RKO (cell line): ENCODE measurements at regions not wholly inside any gene's neighbourhood (a gene's known extent, or its start where the extent isn't known, plus 50 kb on each side); places are given as distances from the start of the nearest gene placed in this dataset.
A peak's percentile ranks its signal among the peaks of the same experiment; 100 is the strongest.
"Not testable (repeated sequence)": the region's sequence is repeated elsewhere in the genome, so short reads cannot be mapped to it uniquely, and the experiment has no call there.

Experiments used
- DNase-seq: peaks from one replicate; pipeline ENCODE4 v3.0.0-alpha.2; 2016; ENCODE audit warnings: low spot score

DNA sequence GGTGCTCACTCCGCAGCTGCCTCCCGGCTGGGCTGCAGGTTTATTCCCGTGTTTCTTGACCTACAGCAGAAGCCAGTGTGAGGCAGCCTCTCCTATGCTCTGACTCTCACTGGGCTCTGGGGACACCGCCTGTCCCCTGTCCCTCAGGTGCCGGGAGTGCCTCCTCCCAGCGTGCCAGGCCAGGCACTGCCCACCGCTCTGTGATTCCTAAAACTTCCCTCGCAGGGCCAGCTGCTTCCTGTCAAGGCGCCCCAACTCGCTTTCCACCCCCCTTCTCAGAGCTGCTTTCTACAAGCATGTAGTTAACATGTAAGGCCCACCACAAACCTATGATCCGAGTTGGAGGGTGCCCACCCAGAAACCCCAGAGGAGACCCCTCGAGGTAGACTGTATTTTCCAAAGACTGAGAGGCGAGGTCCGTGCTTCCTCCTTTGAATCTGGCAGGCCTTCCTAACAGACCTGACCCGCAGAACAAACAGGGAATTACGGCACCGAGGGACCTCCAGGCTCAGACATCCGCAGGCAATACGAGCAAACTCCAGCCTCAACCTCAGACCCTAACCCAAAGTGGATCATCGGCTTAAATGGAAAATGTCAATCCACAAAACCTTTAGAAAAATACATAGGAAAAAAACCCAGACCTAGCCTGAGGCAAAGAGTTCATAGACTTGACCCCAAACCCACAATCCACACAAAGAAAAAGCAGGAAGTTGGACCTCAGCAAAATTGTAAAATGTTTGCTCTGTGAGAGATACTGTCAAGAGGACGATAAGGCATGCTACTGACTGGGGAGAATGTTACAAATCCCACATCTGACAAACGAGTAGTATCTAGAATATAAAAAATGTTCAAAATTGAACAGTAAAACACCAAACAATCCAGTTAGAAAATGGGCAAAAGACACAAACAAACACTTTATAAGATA lies 121.3 kb upstream of the IQSEC1 start:
- no peak for DNase-seq

DNA sequence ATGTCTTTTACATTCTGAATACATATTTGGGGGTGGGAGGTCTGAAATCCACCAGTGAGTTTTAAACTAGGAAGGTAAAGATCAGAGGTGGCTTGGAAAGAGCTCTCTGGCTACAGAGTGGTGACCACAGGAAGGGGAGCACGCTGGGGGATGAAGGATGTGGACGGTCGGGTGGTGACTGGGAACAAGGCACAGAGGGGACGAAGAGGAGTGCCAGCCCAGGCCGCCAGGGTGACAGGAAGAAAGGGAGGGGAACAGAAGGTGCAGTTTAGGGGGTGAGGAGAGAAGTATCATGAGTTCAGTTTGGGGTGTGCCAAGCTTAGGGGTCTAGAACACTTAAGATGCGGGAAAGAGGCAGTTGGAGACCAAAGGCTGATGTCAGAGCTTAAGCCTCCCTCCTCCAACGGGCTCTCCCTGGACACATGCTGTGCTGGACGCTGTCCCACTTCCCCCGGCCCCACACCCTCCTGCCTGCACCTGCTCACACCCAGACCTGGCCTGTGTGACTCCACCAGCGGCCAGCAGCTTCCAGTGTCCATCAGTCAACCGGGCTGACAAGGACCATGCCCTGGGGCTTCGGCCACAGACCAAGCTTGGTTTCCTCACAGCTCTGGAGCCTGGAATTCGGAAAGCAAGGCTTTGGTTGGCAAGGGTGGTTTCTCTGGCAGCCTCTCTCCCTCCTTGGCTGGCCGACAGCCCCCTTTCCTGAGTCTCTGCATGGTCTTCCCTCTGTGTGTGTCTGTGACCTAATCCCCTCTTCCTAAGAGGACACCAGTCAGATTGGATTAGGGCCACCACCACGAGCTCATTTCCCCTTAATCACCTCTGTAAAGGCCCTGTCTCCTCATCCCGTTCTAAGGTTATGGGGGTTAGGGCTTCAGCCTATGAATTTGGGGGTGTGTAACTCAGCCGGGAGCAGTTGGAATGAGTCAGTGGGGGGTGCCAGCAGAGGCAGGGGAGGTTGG lies 120.4 kb upstream of the IQSEC1 start:
- no peak for DNase-seq

DNA sequence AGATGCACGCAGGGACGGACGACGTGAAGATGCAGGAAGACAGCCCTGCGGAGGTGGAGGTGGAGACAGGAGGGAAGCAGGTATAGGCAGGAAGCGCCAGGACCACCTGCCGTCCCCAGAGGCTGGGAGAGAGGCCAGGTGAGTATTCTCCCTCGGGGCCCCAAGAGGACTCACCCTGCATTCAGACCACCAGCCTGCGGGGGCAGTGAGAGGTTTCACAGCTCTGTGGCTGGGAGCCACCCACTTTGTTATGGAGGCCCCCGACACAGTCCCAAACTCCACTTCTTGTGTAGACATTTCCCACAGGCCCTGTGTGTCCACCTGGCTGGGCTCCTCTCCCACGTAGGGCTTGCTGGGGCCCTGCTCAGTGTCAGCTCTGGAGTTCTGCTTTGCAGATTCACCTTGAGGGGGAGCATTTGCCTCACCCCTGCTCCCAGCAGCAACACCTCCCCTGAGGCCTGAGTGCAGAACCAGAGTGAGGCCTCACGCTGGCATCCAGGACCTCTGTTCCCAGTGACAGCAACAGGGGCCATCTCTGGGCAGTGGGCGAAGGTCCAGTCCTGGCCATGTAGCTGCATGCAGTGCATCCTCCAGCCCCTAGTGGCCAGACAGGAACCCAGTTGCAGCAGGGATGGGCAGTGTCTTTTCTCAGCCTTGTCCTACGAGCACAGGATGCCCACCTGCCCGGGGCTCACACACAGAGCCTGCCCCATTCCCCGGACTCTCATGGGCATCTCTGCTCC lies 119.4 kb upstream of the IQSEC1 start:
- DNase-seq, result peak; percentile 17

DNA sequence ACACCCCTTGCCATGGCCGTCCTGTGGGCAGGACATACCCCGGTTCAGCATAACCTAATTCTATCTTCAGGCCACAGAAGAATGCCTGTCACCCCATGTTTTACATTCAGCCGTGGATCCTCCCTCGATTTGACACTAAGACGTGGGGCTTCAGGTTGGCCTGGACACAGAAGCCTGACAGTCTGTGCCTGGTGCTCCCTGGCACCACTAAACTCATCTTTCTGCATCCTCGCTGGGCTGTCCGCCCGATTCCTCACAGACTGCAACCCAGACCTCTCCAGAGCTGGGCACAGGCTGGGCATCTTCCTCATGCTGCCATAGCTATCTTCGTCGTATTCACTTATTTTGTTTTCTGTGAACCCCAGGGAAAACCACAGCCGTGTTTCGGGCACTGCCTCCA lies 117.8 kb upstream of the IQSEC1 start:
- DNase-seq, result no peak

DNA sequence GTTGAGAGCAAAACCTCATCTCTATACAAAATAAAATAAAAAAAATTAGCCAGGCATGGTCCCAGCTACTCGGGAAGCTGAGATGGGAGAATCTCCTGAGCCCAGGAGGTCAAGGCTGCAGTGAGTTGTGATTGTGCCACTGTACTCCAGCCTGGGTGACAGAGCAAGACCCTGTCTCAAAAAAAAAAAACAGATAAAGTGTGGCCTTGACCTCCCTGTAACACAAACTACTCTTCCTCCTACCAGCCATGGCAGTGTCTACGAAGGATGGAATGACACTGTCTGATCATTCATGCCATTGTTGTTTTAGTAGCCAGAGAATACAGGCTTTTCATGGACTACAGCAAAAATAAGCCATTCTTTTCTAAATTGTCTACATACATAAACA lies 117.1 kb upstream of the IQSEC1 start:
- no peak for DNase-seq

DNA sequence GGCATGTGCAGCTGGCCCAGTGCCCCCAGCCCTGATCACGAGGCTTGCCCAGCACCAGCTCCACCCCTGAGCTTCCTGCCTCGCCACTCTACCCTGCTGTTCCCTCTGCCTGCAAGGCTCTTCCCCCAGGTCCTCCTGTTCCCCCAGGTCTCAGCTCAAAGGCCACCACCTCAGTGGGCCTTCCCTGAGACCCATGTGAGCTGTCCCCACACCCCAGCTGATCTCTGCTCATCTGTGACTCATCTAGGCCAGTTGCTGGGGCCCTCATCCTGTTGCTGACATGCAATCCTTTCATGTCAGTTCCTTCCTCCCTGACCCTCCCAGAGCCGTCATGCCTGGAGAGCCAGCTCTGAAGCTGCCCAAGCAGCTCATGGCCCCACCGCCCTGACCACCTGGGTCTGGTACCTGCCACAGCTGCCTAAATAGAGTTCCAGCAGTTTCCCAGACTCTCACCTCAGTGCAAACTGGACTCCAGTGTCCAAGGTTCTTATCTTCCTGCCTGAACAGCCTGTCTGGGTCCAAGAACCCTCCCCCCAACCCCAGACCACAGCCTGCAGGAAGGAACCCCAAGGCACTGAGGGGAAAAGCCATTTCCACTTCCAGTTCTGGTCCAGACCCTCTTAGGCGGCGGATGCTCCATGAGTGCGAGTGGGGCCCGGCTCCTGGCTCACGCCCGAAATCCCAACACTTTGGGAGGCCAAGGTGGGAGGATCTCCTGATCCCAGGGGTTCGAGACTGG lies 116.6 kb upstream of the IQSEC1 start:
- peak; percentile 31 for DNase-seq

DNA sequence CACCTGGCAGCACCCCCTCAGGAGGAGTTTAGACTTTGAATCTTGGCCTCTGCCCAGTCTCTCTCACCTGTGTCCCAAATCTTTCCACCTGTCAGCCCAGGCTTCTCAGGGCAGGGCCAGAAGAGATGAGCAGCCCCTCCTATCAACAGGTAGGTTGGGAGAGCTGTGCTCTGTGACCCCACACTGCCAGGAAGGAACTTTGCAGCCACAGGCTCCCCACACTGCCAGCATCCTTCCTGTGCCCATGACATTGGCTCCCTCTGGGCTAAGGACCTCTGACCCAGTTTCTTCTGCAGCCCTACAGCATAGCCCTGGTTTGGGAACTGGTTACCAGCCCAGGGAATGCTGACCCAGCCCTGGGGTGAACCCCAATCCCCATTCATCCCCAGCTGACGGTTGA lies 115.7 kb upstream of the IQSEC1 start:
- no peak for DNase-seq

DNA sequence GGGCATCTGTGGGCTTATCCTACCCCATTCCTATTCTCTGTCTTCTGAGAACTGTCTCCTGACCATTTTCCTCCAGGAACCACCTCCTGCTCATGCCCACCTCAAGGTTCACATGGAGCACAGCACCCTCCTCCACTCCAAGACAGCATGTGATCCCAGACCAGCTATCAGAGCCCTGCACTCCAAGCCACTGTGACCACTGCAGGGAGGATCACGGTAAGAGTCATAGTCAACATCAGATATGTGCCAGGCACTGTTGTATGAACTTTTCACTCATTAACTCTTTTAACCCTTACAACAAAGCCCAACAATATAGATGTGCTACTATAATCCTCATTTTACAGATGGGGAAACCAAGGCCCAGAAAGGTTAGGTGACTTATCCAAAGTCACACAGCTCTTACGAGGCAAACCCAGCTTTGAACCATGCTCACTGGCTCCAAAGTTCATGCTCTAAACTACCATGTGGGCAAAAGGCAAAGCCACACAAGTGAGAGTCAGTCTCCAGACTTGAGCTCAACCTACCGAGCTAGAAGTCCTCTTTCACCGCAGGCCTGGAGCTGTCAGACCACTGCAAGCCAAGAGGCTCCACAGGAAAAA lies 115.1 kb upstream of the IQSEC1 start:
- DNase-seq, result no peak

DNA sequence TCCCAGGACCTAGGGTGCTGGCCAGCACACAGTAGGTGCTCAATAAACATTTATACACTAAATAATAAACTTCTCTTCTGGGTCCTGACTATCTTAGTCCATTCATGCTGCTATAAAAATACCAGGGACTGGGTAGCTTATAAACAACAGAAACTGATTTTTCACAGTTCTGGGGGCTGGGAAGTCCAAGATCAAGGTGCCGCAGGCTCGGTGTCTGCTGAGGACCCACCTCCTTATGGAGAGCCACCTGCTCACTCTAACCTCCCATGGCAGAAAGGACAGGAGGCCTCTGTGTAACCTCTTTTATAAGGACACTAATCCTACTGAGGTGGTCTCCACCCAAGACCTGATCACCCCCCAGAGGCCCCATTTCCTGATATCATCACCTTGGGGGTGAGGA lies 114.4 kb upstream of the IQSEC1 start:
- no peak for DNase-seq

DNA sequence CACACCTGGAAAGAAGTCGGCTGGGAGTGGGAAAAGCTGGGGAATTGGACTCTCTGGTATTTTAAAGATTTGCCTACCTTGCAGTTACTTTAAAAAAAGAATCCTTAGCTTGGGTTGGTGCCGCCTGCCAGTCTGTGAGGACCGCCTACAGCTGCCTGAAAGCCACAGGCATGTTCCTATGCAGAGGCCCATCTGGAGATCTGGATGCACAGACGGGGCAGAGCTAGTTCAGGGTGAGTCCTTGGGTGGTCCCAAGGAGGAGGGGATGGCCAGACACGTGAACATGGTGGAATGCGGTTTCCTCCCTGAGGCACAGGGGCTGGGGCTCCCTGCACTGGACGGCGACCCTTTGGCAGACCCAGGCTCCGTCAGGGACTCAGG lies 113.2 kb upstream of the IQSEC1 start:
- no peak for DNase-seq

DNA sequence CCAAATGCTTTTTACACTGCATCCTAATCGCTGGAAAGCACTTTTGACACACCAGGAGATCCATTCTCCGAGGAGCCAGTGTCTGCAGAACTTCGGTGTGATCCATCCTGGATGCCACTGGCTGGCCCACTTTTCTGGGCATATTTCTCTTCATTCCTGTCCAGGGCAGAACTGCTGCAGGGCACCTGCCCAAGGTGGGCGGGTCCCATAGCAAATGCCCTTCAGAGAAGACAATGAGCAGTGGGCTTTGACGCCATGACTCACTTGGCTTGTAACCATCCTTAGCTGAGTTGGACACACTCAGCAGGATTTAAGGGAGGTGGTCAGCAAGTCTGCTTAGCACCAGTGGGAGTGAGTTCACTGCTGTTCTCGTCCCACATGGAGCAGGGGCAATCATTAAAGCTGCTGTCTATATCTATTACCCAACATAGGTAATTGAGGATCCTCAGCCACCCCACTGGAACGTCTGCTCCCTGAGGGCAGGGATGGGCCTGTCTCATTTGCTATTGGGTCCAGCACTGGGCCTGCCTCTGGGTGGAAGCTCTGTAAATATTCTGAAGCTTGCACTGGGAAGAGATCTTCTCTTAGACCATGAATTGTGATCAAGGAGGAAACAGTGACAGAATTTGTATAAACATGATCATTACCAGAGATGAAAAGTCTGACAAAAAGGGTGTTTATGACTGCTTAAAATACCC lies 112.7 kb upstream of the IQSEC1 start:
- no peak for DNase-seq

DNA sequence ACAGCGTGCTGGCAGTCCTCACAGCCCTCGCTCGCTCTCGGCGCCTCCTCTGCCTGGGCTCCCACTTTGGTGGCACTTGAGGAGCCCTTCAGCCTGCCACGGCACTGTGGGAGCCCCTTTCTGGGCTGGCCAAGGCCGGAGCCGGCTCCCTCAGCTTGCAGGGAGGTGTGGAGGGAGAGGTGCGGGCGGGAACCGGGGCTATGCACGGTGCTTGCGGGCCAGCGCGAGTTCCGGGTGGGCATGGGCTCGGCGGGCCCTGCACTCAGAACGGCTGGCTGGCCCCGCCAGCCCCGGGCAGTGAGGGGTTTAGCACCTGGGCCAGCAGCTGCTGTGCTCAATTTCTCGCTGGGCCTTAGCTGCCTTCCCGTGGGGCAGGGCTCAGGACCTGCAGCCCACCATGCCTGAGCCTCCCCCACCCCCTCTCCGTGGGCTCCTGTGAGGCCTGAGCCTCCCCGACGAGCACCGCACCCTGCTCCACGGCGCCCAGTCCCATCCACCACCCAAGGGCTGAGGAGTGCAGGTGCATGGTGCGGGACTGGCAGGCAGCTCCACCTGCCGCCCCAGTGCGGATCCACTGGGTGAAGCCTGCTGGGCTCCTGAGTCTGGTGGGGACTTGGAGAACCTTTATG lies 106.5 kb upstream of the IQSEC1 start:
- not testable (repeated sequence) for DNase-seq

DNA sequence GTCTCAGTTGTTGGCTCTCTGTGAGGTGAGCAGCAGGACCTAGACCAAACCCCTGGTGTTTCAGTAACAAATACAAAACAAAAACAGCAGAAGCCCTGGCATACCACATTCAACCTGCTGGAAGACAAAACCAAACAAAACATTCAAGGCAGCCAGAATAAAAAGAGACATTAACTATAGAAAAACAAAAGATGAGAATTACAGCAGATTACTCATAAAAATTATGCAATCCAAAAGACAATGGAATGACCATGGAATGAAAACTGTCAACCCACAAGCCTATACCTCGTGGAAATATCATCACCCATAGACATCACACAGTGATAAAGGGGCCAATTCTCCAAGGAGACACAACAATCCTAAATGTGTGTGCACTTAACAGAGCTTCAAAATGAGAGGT lies 106.0 kb upstream of the IQSEC1 start:
- no peak for DNase-seq

DNA sequence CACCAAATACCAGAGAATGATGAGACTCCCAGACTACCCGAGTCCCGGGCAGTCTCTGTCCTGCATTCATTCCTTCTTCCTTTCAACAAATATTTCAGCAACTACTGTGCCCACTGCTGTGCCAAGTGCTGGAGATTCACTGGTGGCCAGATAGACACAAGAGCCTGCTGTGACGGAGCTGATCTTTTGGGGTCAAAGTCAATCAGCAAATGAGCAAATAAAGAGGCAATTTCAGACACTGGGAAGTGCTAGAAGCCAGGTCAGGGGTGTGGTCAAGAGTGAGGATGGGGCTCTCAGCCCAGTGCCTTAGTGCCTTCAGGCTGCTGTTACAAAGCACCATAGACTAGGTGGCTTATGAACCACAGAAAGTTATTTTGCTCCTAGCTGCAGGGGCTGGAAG lies 104.9 kb upstream of the IQSEC1 start:
- DNase-seq, result no peak

DNA sequence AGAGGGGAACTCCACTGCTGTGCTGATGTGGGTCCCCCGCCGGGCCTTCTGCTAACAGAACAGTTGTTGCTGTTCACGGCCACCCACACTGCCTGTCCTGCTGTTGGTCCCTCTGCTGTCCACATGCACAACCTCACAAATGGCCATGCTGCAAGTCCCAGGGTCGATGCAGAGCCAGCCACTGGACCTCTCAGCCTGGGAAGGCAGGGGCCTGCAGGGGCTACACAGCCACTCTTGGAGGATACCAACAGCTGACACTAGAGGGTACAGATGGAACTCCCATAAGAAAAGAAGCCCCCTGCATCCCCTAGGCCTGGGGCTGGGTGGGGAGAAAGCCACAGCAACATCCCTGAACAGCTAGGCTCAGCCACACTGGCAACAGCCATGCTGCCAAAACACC lies 104.4 kb upstream of the IQSEC1 start:
- DNase-seq, result no peak

DNA sequence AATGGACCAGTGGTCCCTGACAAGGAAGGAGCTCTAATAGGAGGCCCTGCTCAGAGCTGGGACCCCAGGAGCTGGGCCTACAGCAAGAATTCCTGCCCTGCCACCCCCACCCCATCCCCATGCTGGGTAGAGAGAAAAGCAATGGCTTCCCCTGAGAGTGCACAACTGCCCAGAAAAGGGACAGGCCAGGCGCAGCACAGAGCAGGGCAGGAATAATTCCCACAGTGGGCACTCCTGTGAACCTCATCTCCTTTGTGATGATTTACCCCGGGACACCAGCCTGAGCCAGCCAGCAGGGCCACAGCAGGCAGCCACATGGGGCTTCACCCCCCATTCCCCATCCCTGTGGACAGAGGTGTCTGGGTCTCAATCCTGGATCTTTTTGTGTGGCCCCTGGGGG lies 104.0 kb upstream of the IQSEC1 start:
- DNase-seq, result no peak

DNA sequence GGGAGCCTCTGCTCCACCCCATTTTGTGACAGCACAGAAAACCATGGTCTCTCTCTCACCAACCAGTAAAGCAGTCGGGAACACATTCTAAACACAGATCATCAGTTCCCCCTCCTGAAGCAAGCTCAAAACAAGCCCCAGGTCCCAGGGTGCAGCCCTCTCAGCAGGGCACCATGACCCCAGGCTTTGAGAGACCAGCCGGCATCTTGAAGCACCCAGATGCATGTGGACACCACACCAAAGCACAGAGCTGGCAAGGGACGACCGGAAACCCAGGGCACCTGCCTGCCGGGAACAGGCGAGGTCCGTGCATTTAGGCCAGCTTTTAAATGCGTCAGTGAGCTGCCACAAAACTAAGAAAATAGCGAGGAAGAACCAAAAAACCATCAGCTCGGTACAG lies 103.2 kb upstream of the IQSEC1 start:
- DNase-seq, result no peak

DNA sequence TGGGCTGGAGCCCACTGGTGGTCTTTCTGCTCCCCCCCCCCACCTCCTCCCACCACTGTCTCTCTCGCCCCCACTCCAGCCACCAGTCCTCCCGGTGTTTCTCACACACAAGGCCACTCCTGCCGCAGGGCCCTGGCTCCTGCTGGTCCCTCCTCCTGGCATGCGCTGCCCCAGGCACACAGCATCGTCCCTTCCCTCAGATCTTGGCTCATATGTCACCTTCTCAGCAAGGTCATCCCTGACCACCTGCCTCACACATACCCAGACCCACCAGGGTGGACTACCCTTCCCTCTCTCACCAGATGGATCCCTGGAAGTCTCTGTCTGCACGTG lies 101.5 kb upstream of the IQSEC1 start:
- DNase-seq, result no peak

DNA sequence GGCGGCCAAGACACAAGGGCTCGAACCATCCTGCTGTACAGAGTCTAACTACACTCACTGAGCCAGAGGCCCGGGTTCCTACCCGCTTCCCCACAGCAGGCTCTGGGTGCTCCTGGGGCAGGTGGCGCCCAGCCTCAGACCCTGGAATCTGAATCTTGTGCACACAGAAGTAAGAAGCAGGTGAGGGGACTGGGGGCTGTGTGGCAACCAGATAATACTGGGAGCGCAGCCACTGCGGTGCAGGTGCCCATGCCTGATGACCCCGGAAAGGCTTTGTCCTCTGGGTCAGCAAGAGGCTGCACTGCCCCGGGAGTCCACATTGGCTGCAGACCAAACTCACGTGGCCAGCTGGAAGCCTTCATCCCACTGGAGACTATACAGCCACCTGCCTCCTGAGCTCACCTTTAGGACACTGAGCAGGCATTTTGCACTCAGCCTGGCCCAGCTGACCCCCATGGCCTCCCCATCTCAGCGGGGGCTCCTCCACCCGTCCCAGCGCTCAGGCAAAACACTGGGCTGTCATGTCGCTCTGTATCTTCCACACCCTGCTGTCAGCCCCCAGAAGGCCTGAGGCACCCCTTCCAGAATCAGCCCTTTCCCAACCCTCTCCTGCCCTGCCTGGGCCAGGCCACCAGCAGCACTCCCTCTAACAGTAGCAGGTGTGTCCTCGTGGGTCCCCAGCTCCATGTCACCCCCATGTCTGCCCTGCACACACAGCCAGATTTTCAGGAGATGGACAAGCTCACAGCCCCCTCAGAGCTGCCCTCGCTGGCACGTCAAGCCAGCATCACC lies 101.0 kb upstream of the IQSEC1 start:
- DNase-seq, result no peak
